Glutamatergic neuron (in vitro differentiated cells): ENCODE measurements at regions not wholly inside any gene's neighbourhood (a gene's known extent, or its start where the extent isn't known, plus 50 kb on each side); places are given as distances from the start of the nearest gene placed in this dataset.

Experiments used
- DNase-seq: peaks from one replicate; pipeline ENCODE4 v3.0.0; 2022
- H3K27ac Mint-ChIP-seq: one replicate; pipeline ENCODE4 v1.8.0; 2020; ENCODE audit warnings: mild to moderate bottlenecking, mixed read lengths, inconsistent platforms; ENCODE audit not compliant: unreplicated experiment
- H3K27me3 Mint-ChIP-seq: one replicate; pipeline ENCODE4 v1.8.0; 2020; ENCODE audit warnings: mild to moderate bottlenecking, moderate library complexity, mixed read lengths, inconsistent platforms; ENCODE audit not compliant: unreplicated experiment
- H3K36me3 Mint-ChIP-seq: one replicate; pipeline ENCODE4 v1.8.0; 2020; ENCODE audit warnings: mild to moderate bottlenecking, mixed read lengths, inconsistent platforms; ENCODE audit not compliant: unreplicated experiment
- H3K4me1 Mint-ChIP-seq: one replicate; pipeline ENCODE4 v1.8.0; 2020; ENCODE audit warnings: mild to moderate bottlenecking, low read depth, mixed read lengths, inconsistent platforms; ENCODE audit not compliant: unreplicated experiment
- H3K4me3 Mint-ChIP-seq: one replicate; pipeline ENCODE4 v1.8.0; 2020; ENCODE audit warnings: mild to moderate bottlenecking, mixed read lengths, inconsistent platforms; ENCODE audit not compliant: unreplicated experiment
- H3K9me3 Mint-ChIP-seq: one replicate; pipeline ENCODE4 v1.8.0; 2020; ENCODE audit warnings: mild to moderate bottlenecking, moderate library complexity, mixed read lengths, inconsistent platforms; ENCODE audit not compliant: unreplicated experiment
- TF ChIP-seq, protein P1 (sequence below): fragments of 200-600 bp; sonication (generic); IDR thresholded peaks from one replicate; pipeline ENCODE4 v1.5.0; 2021; ENCODE audit not compliant: partially characterized antibody, unreplicated experiment

DNA sequence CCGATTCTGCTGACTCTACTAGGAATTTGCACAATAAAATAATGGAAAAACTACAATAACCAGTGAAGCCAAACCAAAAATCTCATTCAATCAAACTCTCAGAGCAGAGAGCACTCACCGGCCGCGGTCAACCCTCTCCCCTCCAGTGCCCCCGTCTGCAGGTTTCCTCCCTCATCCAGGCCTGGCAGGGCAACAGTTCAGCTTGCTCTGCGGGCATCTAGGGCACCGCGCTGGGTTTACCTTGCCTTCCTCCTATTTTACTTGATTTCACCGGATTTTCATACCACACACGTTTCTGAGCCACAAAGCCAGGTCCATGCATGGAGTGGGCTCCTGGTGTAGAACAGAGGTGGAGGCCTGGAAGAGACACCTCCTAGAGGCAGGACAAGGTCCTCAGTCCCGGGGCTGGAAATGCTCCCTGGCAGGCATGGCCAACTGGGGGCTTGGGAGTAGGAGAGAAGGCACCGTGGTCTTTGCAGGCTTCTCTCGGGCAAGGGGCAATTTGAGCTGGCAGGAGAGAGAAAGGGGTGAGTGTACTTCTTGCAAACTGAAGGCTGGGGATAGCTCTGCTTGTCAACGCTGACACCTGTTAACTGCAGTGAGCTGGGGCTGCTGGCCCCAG lies 938.4 kb downstream of the BRD1 start:
- Mint-ChIP-seq H3K36me3 (peaks cover 4% of the 10 kb centered on the region), H3K27me3 (peaks cover 8% of the 10 kb centered on the region), H3K4me3 (no peak overlapping the region), H3K9me3 (peaks cover 20% of the 10 kb centered on the region), H3K4me1 (no peaks in the 10 kb centered on the region), H3K27ac (no peak overlapping the region)
- TF ChIP-seq, protein P1, sequence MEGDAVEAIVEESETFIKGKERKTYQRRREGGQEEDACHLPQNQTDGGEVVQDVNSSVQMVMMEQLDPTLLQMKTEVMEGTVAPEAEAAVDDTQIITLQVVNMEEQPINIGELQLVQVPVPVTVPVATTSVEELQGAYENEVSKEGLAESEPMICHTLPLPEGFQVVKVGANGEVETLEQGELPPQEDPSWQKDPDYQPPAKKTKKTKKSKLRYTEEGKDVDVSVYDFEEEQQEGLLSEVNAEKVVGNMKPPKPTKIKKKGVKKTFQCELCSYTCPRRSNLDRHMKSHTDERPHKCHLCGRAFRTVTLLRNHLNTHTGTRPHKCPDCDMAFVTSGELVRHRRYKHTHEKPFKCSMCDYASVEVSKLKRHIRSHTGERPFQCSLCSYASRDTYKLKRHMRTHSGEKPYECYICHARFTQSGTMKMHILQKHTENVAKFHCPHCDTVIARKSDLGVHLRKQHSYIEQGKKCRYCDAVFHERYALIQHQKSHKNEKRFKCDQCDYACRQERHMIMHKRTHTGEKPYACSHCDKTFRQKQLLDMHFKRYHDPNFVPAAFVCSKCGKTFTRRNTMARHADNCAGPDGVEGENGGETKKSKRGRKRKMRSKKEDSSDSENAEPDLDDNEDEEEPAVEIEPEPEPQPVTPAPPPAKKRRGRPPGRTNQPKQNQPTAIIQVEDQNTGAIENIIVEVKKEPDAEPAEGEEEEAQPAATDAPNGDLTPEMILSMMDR, result no peak
- DNase-seq, result no peak

DNA sequence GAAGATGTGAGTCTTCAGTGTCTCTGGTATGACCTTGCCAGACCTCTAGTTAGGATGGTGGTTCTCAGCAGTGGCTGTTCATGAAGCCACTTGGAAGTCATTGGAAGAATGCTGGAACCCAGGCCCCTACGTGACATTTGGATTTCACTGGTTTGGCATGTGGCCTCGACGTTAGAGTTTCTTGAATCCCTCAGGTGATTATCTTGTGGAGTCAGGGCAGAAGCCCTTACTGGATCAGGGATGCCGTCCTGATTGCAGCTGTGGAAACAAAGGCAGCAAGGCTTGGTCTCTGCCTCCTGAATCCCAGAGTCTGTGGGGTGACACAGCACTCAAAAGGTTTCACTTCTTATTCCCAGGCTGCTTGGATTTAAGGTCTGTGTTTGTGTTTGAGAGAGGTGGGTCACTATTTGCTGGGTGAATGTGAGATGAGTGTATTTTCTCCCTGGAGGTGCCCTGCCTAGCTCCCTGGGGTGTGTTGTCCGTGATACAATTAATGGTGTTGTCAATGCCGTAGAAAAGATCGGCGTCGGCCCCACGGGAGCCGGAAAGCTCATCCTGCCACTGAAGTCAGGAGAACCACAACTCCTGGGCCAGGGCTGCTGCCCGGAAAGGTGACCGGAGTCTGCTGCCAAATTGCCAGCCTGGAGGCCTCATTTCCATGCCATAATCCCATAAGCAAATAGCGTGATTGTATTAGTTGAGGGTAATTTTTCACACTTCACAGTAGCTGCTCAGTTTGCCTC lies 939.0 kb downstream of the BRD1 start:
- Mint-ChIP-seq H3K27me3 (peaks cover 5% of the 10 kb centered on the region), H3K4me3 (no peak overlapping the region), H3K36me3 (peaks cover 4% of the 10 kb centered on the region), H3K27ac (no peak overlapping the region), H3K4me1 (no peaks in the 10 kb centered on the region), H3K9me3 (peaks cover 21% of the 10 kb centered on the region)
- TF ChIP-seq, protein P1, result no peak
- no peak for DNase-seq

DNA sequence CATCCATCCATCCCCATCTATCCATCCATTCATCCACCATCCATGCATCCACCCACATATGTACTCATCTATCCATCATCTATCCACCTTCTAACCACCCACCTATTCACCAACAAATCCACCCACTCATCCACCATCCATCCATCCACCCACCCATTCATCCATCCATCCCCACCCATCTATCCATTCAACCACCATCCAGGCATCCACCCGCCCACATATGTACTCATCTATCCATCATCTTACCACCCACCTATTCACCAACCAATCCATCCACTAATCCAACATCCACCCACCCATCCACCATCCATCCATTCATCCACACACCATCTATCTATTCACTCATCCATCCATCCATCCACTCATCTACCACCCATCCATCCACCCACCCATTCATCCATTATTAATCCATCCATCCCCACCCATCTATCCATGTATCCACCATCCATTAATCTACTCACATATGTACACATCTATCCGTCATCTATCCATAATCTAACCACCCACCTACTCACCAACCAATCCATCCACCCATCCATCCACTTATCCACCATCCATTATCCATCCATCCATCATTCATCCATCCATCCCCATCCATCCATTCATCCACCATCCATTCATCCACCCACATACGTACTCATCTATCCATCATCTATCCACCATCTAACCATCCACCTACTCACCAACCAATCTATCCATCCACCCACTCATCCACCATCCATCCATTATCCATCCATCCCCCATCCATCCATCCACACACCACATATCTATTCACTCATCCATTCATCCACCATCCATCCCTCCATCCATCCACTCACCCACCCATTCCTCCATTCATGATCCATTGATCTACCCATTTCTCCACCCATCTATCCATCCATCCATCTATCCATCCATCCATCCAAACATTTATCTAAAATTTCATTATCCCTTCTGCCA lies 940.0 kb downstream of the BRD1 start:
- DNase-seq, result no peak
- H3K4me3 Mint-ChIP-seq, result no peak overlapping the region
- H3K9me3 Mint-ChIP-seq, result peaks cover 19% of the 10 kb centered on the region
- H3K36me3 Mint-ChIP-seq, result peaks cover 4% of the 10 kb centered on the region
- H3K4me1 Mint-ChIP-seq, result no peaks in the 10 kb centered on the region
- H3K27me3 Mint-ChIP-seq, result peaks cover 5% of the 10 kb centered on the region
- no peak overlapping the region for H3K27ac Mint-ChIP-seq
- TF ChIP-seq, protein P1, result no peak

DNA sequence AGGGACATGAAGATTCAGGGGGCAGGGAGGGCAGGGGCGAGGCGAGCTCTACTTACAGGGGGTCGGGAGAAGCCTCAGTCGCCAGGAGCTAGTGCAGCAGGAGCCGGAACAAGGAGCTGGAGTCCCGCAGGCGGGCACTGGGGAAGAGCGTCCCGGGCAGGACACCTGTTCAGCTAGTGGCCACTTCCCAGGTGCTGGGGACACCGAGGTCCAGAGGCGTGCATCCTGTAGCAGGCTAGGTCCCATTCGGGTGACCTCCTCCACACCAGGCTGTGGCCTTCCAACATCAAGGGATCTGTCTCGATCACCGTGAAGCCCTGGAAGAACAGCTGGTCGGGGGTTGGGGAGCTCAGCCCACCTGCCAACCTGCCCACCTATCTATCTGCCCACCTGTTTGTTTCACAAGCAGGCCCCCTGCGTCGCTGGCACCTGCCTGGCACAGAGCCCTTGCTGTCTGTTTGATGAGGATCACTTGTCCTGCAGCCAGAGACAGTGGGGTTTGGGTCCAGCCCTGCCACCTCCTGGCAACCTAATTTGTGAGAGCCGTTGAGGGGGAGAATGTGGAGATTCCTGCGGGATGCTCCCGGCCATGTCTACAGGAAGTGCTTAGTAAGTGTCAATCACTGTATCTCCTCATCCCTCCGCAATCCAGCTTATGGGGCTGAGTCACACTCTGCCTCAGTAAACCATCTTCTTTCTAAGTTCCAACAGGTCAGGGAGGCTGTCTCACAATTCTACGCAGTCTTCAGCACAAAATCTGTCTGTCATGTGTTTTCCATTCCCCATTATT lies 940.9 kb downstream of the BRD1 start:
- no peak overlapping the region for H3K4me3 Mint-ChIP-seq
- TF ChIP-seq, protein P1, result no peak
- peaks cover 4% of the 10 kb centered on the region for H3K36me3 Mint-ChIP-seq

More for the DNA sequence above, 940.9 kb downstream of the BRD1 start:
- DNase-seq, result no peak
- H3K27ac Mint-ChIP-seq, result no peak overlapping the region
- peaks cover 14% of the 10 kb centered on the region for H3K9me3 Mint-ChIP-seq
- no peaks in the 10 kb centered on the region for H3K4me1 Mint-ChIP-seq
- peaks cover 3% of the 10 kb centered on the region for H3K27me3 Mint-ChIP-seq
